AG09309 (cell line): ENCODE measurements at regions not wholly inside any gene's neighbourhood (a gene's known extent, or its start where the extent isn't known, plus 50 kb on each side); places are given as distances from the start of the nearest gene placed in this dataset.
"Not testable (repeated sequence)": the region's sequence is repeated elsewhere in the genome, so short reads cannot be mapped to it uniquely, and the experiment has no call there.

ENCODE experiments used
- DNase-seq: peaks from one replicate; pipeline ENCODE4 v3.0.0-alpha.2; 2010; ENCODE audit warnings: low read depth
- H3K4me3 ChIP-seq: 2 replicates; pipeline ENCODE4 v1.5.1; 2011; ENCODE audit warnings: mild to moderate bottlenecking, low read depth, low read length, moderate library complexity; ENCODE audit not compliant: control insufficient read depth
- TF ChIP-seq, protein P1 (sequence below): IDR thresholded peaks from 2 replicates; pipeline ENCODE4 v1.5.1; 2011; ENCODE audit warnings: mild to moderate bottlenecking, low read depth, low read length, inconsistent platforms; ENCODE audit not compliant: insufficient read depth, control insufficient read depth; ENCODE audit errors: missing control alignments

DNA sequence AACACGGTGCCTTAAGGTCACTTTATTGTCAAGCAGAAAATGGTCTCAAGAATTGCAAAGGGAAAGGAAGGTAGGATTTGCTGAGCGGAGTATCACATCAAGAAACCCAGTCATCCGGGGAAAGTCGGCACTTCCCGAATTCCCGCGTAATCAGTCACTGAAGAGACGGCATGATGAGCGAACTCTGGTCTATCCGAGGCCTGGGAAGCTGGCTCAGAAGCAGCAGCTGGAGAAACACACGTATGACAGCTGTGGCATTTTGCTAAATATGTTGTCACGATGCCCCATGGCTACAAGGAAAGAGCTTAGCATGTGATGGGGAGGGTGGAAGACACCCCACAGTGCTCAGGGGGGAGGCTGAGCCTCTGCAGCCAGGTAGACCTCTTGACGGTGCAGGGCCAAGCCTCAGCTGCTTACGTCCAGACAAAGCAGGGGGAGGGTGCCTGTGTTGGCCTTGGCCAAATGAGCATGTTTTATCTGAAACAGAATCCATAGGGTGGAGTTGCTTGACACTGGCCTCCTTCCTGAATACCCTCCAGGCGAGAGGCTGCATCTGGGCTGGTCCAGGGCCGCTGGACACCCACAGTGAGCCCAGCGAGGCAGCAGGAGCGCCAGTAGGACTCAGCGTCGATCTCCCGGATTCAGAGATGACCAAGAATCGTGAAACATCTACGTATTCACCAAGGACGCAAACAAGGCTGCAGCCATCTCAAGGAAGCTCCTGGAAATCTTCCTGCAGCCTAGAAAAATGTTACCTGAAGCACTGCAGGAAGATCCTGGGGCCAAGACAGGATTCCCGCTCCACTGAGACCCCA, 118.8 kb upstream of the AFDN start:
- TF ChIP-seq, protein P1, sequence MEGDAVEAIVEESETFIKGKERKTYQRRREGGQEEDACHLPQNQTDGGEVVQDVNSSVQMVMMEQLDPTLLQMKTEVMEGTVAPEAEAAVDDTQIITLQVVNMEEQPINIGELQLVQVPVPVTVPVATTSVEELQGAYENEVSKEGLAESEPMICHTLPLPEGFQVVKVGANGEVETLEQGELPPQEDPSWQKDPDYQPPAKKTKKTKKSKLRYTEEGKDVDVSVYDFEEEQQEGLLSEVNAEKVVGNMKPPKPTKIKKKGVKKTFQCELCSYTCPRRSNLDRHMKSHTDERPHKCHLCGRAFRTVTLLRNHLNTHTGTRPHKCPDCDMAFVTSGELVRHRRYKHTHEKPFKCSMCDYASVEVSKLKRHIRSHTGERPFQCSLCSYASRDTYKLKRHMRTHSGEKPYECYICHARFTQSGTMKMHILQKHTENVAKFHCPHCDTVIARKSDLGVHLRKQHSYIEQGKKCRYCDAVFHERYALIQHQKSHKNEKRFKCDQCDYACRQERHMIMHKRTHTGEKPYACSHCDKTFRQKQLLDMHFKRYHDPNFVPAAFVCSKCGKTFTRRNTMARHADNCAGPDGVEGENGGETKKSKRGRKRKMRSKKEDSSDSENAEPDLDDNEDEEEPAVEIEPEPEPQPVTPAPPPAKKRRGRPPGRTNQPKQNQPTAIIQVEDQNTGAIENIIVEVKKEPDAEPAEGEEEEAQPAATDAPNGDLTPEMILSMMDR = no peak
- no peak for DNase-seq
- H3K4me3 ChIP-seq = no peak overlapping the region

DNA sequence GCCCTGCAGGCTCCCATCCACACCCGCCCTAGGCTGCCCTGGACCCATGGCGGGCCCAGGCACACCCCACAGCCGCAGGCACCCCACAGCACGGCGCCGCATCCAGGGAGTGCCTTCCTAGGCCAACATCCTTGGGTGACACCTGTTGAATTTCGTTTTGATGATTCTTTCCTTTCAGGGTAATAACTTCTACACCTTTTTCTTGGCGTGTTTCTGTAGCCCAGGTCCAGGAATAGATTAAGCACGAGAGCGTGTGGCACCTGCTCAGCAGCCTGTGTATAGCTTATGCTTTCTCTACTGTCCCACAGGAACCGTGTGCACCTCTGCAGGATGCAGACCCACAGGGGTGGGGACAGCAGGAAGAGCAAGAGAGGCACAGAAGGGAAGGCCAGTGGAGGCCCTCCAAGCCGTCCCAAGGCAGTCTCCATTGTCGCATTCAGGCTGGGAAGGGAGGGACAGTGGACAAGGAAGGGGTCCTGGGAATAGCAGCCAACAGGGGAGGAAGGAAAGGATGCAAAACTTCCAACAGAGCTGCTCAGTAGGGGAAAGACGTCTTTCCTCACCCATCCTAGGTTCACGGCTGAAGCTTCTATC, 118.1 kb upstream of the AFDN start:
- TF ChIP-seq, protein P1 = no peak
- no peak for DNase-seq
- no peak overlapping the region for H3K4me3 ChIP-seq

DNA sequence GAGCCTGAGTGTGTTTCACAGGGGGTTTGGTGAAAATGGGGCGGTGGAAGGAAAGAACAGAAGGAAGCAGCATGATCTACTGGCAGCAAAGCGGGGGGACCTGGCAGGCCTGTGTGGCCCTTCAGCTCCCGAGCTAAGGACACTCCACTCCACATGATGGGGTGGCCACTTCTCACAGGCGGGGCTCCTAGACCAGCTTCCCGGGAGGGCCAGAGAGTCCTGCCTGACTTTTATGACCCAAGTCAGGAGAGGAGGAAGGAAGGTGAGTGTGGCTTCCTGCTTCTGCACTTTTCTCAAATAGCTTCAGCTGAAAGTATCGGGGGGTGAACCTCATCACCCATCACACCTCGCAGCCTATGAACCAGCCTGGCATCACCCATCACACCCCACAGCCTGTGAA, 117.5 kb upstream of the AFDN start:
- no peak for DNase-seq
- no peak overlapping the region for H3K4me3 ChIP-seq
- TF ChIP-seq, protein P1 = no peak

DNA sequence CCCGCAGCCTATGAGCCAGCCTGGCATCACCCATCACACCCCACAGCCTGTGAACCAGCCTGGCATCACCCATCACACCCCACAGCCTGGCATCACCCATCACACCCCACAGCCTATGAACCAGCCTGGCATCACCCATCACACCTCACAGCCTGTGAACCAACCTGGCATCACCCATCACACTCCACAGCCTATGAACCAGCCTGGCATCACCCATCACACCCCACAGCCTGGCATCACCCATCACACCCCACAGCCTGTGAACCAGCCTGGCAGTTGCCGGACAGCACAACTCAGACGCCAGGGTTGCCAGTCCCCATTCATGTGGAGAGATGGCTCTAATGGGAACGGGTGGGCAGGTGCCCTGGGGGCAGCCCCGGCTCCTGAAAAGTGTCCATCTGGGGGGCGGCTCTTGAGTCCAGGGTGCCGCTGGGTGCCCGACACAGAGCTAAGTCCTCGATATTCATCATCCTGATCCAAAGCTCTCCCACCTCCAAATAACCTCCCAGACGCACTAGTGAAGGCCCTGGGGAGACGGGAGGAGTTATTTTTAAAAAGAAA, 116.9 kb upstream of the AFDN start:
- DNase-seq, H3K4me3 ChIP-seq: not testable (repeated sequence)

DNA sequence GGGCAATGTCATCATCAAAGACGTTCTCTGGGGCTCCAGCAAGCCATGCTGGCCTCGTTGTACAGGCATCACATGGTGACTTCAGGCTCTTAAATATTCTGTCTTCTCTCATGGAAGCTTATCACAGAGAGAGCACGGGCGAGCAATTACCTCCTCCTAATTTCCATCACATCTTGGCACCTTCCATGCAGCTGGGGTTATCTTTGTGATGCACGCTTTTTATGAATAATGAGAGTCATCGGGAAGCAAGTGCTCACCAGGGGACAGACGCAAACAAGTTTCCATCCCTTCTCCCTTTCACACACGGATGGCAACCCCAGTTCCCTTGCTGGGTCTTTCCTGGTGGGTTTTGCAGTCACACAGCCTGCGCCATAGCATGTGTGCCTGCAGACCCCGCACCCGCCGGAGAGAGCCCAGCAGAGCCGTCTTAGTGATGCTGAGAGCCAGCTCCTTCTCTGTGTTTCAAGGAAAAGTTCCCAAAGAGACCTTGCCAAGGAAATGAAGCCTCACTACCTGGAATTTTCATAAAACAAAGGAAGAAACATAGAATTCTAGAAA, 116.3 kb upstream of the AFDN start:
- TF ChIP-seq, protein P1 = no peak
- H3K4me3 ChIP-seq = no peak overlapping the region
- no peak for DNase-seq

DNA sequence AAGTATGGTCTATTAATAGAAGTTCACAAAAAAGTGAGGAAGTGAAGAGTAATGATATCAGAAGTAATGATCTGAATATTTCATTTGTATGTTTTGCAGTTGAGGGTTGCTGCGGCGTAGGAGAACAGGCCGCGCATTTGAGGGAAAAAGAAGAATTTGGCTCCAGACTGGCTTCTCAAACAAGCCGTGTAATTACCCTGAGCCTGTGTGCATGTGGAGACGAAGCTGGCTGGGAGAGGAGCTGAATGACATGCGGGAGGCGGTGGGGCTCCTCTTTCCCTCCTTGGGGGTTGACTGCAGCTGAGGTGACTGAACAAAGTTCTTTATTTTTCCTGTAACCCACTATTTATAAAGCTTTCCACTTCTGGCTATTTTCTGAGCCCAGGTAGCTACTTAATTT, 115.5 kb upstream of the AFDN start:
- TF ChIP-seq, protein P1 = no peak
- no peak overlapping the region for H3K4me3 ChIP-seq
- DNase-seq = no peak
